ENCODE measurements at regions not wholly inside any gene's neighbourhood (a gene's known extent, or its start where the extent isn't known, plus 50 kb on each side); places are given as distances from the start of the nearest gene placed in this dataset.

GRCh38 chr6:103198386-103198785 lies 1661.3 kb downstream of the HACE1 start:
- Histone ChIP-seq H3K9me3 (ENCODE audit: control insufficient read depth, insufficient read depth, low read depth, low read length) (peaks cover 3% of the 10 kb centered on the region; the same call in 1 of the 2 replicates), H3K4me1 (ENCODE audit: control insufficient read depth, insufficient read depth, low read length) (no peaks in the 10 kb centered on the region), H3K4me3 (ENCODE audit: low read depth in 2 of 2, low read length in 2 of 2) (no peak overlapping the region), H3K27me3 (ENCODE audit: control insufficient read depth, insufficient read depth, low read length) (no peaks in the 10 kb centered on the region), H3K36me3 (ENCODE audit: control insufficient read depth, insufficient read depth, low read length) (no peaks in the 10 kb centered on the region), H3K27ac (ENCODE audit: low read length) (no peak overlapping the region)
- in situ Hi-C loops (cut with HindIII; ENCODE audit: low pct_unique_long_range_greater_than_20kb, low sequenced_read_pairs), result no loop called here
- BruUV-seq (replicated peaks), result no TSS peak
- 0 out of 2 replicates have a peak, but pooled peaks have one; percentile 42 for ATAC-seq
- POLR2A ChIA-PET, result no interaction called here
- CTCF ChIA-PET, result no interaction called here
- intact Hi-C loops (cut with micrococcal nuclease; ENCODE audit: unreplicated experiment), result no loop called here
- TF ChIP-seq CTCF (IDR thresholded peaks at IDR 0.05), result no peak
- no peak for TF ChIP-seq REST (IDR thresholded peaks at IDR 0.05; ENCODE audit: insufficient read depth in 1 of 2, low read depth in 2 of 2, low read length in 1 of 2)
- no peak for TF ChIP-seq SIN3A (IDR thresholded peaks at IDR 0.05; ENCODE audit: borderline replicate concordance, insufficient read depth, low read depth, low read length)
- no peak for TF ChIP-seq TCF7L2 (IDR thresholded peaks at IDR 0.05; ENCODE audit: low read depth, low read length)
- no peak for TF ChIP-seq POLR2AphosphoS5 (IDR thresholded peaks at IDR 0.05; ENCODE audit: low read depth, low read length)
- DNase-seq (ENCODE audit: low read depth, low spot score), result no peak

- Histone ChIP-seq H3K27ac (ENCODE audit: low read length) (no peak overlapping the region), H3K4me3 (ENCODE audit: low read depth in 2 of 2, low read length in 2 of 2) (no peak overlapping the region), H3K4me1 (ENCODE audit: control insufficient read depth, insufficient read depth, low read length) (no peaks in the 10 kb centered on the region), H3K9me3 (ENCODE audit: control insufficient read depth, insufficient read depth, low read depth, low read length) (no peaks in the 10 kb centered on the region), H3K36me3 (ENCODE audit: control insufficient read depth, insufficient read depth, low read length) (no peaks in the 10 kb centered on the region), H3K27me3 (ENCODE audit: control insufficient read depth, insufficient read depth, low read length) (no peaks in the 10 kb centered on the region)
- ChIA-PET CTCF (no interaction called here), POLR2A (no interaction called here)
- no TSS peak for BruUV-seq (replicated peaks)
- no peak for ATAC-seq
- intact Hi-C loops (cut with micrococcal nuclease; ENCODE audit: unreplicated experiment), result no loop called here
- no peak for TF ChIP-seq CTCF (IDR thresholded peaks at IDR 0.05)
- TF ChIP-seq POLR2AphosphoS5 (IDR thresholded peaks at IDR 0.05; ENCODE audit: low read depth, low read length), result no peak
- TF ChIP-seq TCF7L2 (IDR thresholded peaks at IDR 0.05; ENCODE audit: low read depth, low read length), result no peak
- TF ChIP-seq SIN3A (IDR thresholded peaks at IDR 0.05; ENCODE audit: borderline replicate concordance, insufficient read depth, low read depth, low read length), result no peak
- TF ChIP-seq REST (IDR thresholded peaks at IDR 0.05; ENCODE audit: insufficient read depth in 1 of 2, low read depth in 2 of 2, low read length in 1 of 2), result no peak
- no peak for DNase-seq (ENCODE audit: low read depth, low spot score)
- in situ Hi-C loops (cut with HindIII; ENCODE audit: low pct_unique_long_range_greater_than_20kb, low sequenced_read_pairs), result no loop called here
Observed at GRCh38 chr6:103193413-103193812, 1666.3 kb downstream of the HACE1 start.

All from Panc1 (cell line).